K562 (cell line): ENCODE measurements at regions not wholly inside any gene's neighbourhood (a gene's known extent, or its start where the extent isn't known, plus 50 kb on each side); places are given as distances from the start of the nearest gene placed in this dataset.

Source experiments
- ATAC-seq: fragments of 200-7000 bp; cut with Tn5 transposase; 3 replicates; pipeline ENCODE4 v1.9.1; 2020; ENCODE audit warnings: moderate library complexity
- BruUV-seq: library from RNA; stranded (reverse); fragments of 400-500 nt; replicated peaks from 2 replicates; lab custom pipeline; 2021; lab: Mats Ljungman, UMichigan
- CTCF ChIA-PET: fragments of 300-600 bp; formaldehyde crosslinking; extraction: SDS; loops from one replicate; lab custom pipeline; 2021; ENCODE audit warnings: low intra/inter-chr PET ratio; lab: Yijun Ruan, JAX
- POLR2A ChIA-PET: fragments of 300-600, 350-650 bp; sonication (Branson Sonifier 250); formaldehyde crosslinking; extraction: SDS; loops from one replicate; lab custom pipeline; 2021; ENCODE audit warnings: antibody characterized with exemption, inconsistent platforms; lab: Yijun Ruan, JAX
- DNase-seq, 4 experiments: peaks; one replicate each; pipeline versions ENCODE4 v3.0.0 to v3.0.0-alpha.2; 2011 to 2018; ENCODE audit warnings: low spot score in 3 of 4, mixed read lengths in 3 of 4; ENCODE audit errors: extremely low read depth in 1 of 4
- FAIRE-seq: peaks from 2 replicates; lab custom pipeline; 2011; peaks lifted over from hg19 to GRCh38; lab: Jason Lieb, UNC
- H2AFZ ChIP-seq: 2 replicates; pipeline ENCODE4 v1.6.0; 2011; ENCODE audit warnings: low read depth, low read length, control low read depth, inconsistent platforms
- H3K27ac ChIP-seq: fragments of 200-600 bp; 3 replicates; pipeline ENCODE4 v1.8.0; 2011; ENCODE audit warnings: low read depth, mild to moderate bottlenecking, control low read depth, inconsistent platforms, low read length, moderate library complexity, mixed read lengths; ENCODE audit errors: extremely low read depth
- H3K27me3 ChIP-seq, 2 experiments: fragments of 300-600 bp in 1 of 2; 2 replicates in 1 of 2; 3 replicates in 1 of 2; pipeline versions ENCODE4 v1.6.0 to v1.8.0; 2011; ENCODE audit warnings: inconsistent platforms in 2 of 2, low read length in 2 of 2, mild to moderate bottlenecking in 1 of 2, mixed read lengths in 1 of 2, moderate library complexity in 1 of 2; ENCODE audit not compliant: control insufficient read depth in 2 of 2, insufficient read depth in 2 of 2
- H3K36me3 ChIP-seq: fragments of 300-600 bp; 3 replicates; pipeline ENCODE4 v1.8.0; 2011; ENCODE audit warnings: mild to moderate bottlenecking, low read length, inconsistent platforms; ENCODE audit not compliant: control insufficient read depth, insufficient read depth
- H3K4me1 ChIP-seq, 2 experiments: fragments of 200-600 bp in 1 of 2; replicated peaks in 1 of 2; 2 replicates in 1 of 2; 3 replicates in 1 of 2; pipeline versions ENCODE4 v1.5.1 to v1.8.0; 2011; ENCODE audit warnings: inconsistent platforms in 2 of 2, low read length in 2 of 2, mild to moderate bottlenecking in 1 of 2, mixed read lengths in 1 of 2, moderate library complexity in 1 of 2; ENCODE audit not compliant: control insufficient read depth in 2 of 2, insufficient read depth in 2 of 2
- H3K4me2 ChIP-seq: 2 replicates; pipeline ENCODE4 v1.6.1; 2011; ENCODE audit warnings: low read length, control low read depth, inconsistent platforms, mixed read lengths; ENCODE audit not compliant: insufficient read depth
- H3K4me3 ChIP-seq: fragments of 200-600 bp; sonication (generic), shearing (Covaris generic); 2 replicates; pipeline ENCODE4 v1.5.1; 2016; ENCODE audit warnings: control low read depth, inconsistent platforms
- H3K79me2 ChIP-seq: fragments of 200-600 bp; 3 replicates; pipeline ENCODE4 v1.8.0; 2011; ENCODE audit warnings: low read length, inconsistent platforms; ENCODE audit not compliant: control insufficient read depth, insufficient read depth
- H3K9ac ChIP-seq, 2 experiments: 2 replicates each; pipeline versions ENCODE4 v1.6.0 to v1.6.1; 2011; ENCODE audit warnings: low read depth in 2 of 2, low read length in 2 of 2, control low read depth in 1 of 2, inconsistent platforms in 1 of 2, mild to moderate bottlenecking in 1 of 2, mixed read lengths in 1 of 2; ENCODE audit not compliant: insufficient read depth in 1 of 2
- H3K9me1 ChIP-seq: one replicate; pipeline ENCODE4 v1.6.0; 2011; ENCODE audit warnings: inconsistent platforms, mild to moderate bottlenecking, low read length, moderate library complexity; ENCODE audit not compliant: control insufficient read depth, insufficient read depth
- H3K9me3 ChIP-seq: replicated peaks from 2 replicates; pipeline ENCODE4 v1.5.1; 2011; ENCODE audit warnings: low read depth, low read length, inconsistent platforms; ENCODE audit not compliant: control insufficient read depth, insufficient read depth
- H4K20me1 ChIP-seq: replicated peaks from 2 replicates; pipeline ENCODE4 v1.6.1; 2011; ENCODE audit warnings: low read length, inconsistent platforms, mixed read lengths; ENCODE audit not compliant: control insufficient read depth, insufficient read depth
- HDAC3 ChIP-seq: fragments of 450-650 bp; IDR thresholded peaks from 2 replicates; pipeline ENCODE4 v1.6.1; 2018; ENCODE audit warnings: borderline replicate concordance, mild to moderate bottlenecking, moderate library complexity; ENCODE audit not compliant: partially characterized antibody
- PHF20 ChIP-seq: fragments of 450-650 bp; IDR thresholded peaks from 2 replicates; pipeline ENCODE4 v1.6.1; 2018; ENCODE audit not compliant: partially characterized antibody
- PRPF4 ChIP-seq: fragments of 200-400 bp; formaldehyde crosslinking; IDR thresholded peaks from one replicate; pipeline ENCODE4 v1.6.1; 2017; ENCODE audit warnings: low read length, low read depth, mild to moderate bottlenecking; ENCODE audit not compliant: insufficient read depth, poor library complexity, severe bottlenecking
- SETDB1 ChIP-seq: IDR thresholded peaks from one replicate; pipeline ENCODE4 v1.6.1; 2012; ENCODE audit warnings: low read length, control low read depth, inconsistent platforms
- SP2 ChIP-seq: IDR thresholded peaks from 2 replicates; pipeline ENCODE4 v1.6.1; 2011; ENCODE audit warnings: mild to moderate bottlenecking, low read depth, low read length, moderate library complexity; ENCODE audit not compliant: poor library complexity, severe bottlenecking; ENCODE audit errors: extremely low read depth
- SREBF1 ChIP-seq: fragments of 150-350 bp; IDR thresholded peaks from 2 replicates; pipeline ENCODE4 v1.6.1; 2014; ENCODE audit warnings: antibody characterized with exemption, low read depth, low read length, borderline replicate concordance
- STAT6 ChIP-seq: sonication (generic); formaldehyde crosslinking; IDR thresholded peaks from 2 replicates; pipeline ENCODE4 v1.8.1; 2023; ENCODE audit warnings: mild to moderate bottlenecking, missing genetic modification reagents
- TCF7L2 ChIP-seq: fragments of 150-350 bp; IDR thresholded peaks from 2 replicates; pipeline ENCODE4 v1.6.1; 2016; ENCODE audit warnings: low read depth, mild to moderate bottlenecking, low read length, moderate library complexity
- ZNF121 ChIP-seq: sonication (generic); formaldehyde crosslinking; conservative IDR thresholded peaks from 2 replicates; pipeline ENCODE4 v1.8.0; 2022; ENCODE audit warnings: missing genetic modification reagents
- ZNF24 ChIP-seq: fragments of 450-650 bp; IDR thresholded peaks from 2 replicates; pipeline ENCODE4 v1.6.1; 2016
- ZNF766 ChIP-seq: fragments of 200-800 bp; sonication (Bioruptor generic); conservative IDR thresholded peaks from 2 replicates; pipeline ENCODE4 v1.6.1; 2016; ENCODE audit warnings: missing genetic modification characterization, missing compliant biosample characterization
- ZNF780A ChIP-seq: fragments of 250-450 bp; sonication (Bioruptor Pico); IDR thresholded peaks from 2 replicates; pipeline ENCODE4 v1.5.0; 2021; ENCODE audit warnings: mild to moderate bottlenecking
- in situ Hi-C: fragments of 300-500 bp; cut with MboI; formaldehyde crosslinking; loops from 4 replicates; pipeline ENCODE4 v1.15.0; 2018; ENCODE audit warnings: inconsistent platforms, mixed read lengths
- intact Hi-C: fragments of 100-400 bp; cut with micrococcal nuclease; formaldehyde crosslinking; loops from 2 replicates; pipeline ENCODE4 v1.14.2; 2022

- TF ChIP-seq SREBF1 (no peak), ZNF24 (no peak), TCF7L2 (no peak), HDAC3 (no peak), ZNF780A (CRISPR knock-in tag) (no peak), ZNF121 (no peak), SETDB1 (no peak), SP2 (no peak), STAT6 (CRISPR knock-in tag) (no peak), PHF20 (no peak), ZNF766 (no peak), PRPF4 (no peak)
- ATAC-seq (no peak), DNase-seq (no peak), FAIRE-seq (no peak)
- Histone ChIP-seq H3K4me3 (no peak overlapping the region), H3K27me3 (no peaks in the 10 kb centered on the region), H3K27ac (no peak overlapping the region), H3K4me1 (no peaks in the 10 kb centered on the region), H3K9me3 (no peaks in the 10 kb centered on the region), H3K9ac (no peak overlapping the region), H3K79me2 (no peaks in the 10 kb centered on the region), H3K4me2 (no peak overlapping the region), H3K9me1 (no peaks in the 10 kb centered on the region), H4K20me1 (no peaks in the 10 kb centered on the region), H2AFZ (no peak overlapping the region), H3K36me3 (no peaks in the 10 kb centered on the region)
- intact Hi-C loops (no loop called here), in situ Hi-C loops (no loop called here)
- POLR2A ChIA-PET = interaction anchor here (0.6 kb wide), 1 partner anchor 1266 kb away, joined by 5 read pairs; no protein-coding TSS in a partner anchor
- CTCF ChIA-PET = no interaction called here
- no TSS peak for BruUV-seq
Measured at GRCh38 chrX:67288156-67288555, 255.7 kb upstream of the AR start.
